HCT116 (cell line): ENCODE measurements at regions not wholly inside any gene's neighbourhood (a gene's known extent, or its start where the extent isn't known, plus 50 kb on each side); places are given as distances from the start of the nearest gene placed in this dataset.
"Not testable (repeated sequence)": the region's sequence is repeated elsewhere in the genome, so short reads cannot be mapped to it uniquely, and the experiment has no call there.

Source experiments
- ATAC-seq: fragments of 200-7000 bp; cut with Tn5 transposase; 2 replicates; pipeline ENCODE4 v1.9.1; 2020; ENCODE audit warnings: mild to moderate bottlenecking, moderate library complexity
- BruUV-seq: library from RNA; stranded (reverse); fragments of 400-500 nt; replicated peaks from 2 replicates; lab custom pipeline; 2021; lab: Mats Ljungman, UMichigan
- CTCF ChIA-PET: fragments of 300-600 bp; sonication (Branson Sonifier 250); formaldehyde crosslinking; loops from one replicate; lab custom pipeline; 2021; ENCODE audit warnings: antibody characterized with exemption; lab: Charles Lee
- POLR2A ChIA-PET: fragments of 300-600, 350-600 bp; sonication (Branson Sonifier 250); formaldehyde crosslinking; loops from one replicate; lab custom pipeline; 2021; ENCODE audit warnings: antibody characterized with exemption; lab: Charles Lee
- RAD21 ChIA-PET, 2 experiments: fragments of 300-600 bp; sonication (Branson Sonifier 250); formaldehyde crosslinking; loops; one replicate each; lab custom pipeline; 2023; ENCODE audit warnings: low total read pairs in 2 of 2; ENCODE audit not compliant: uncharacterized antibody in 2 of 2, unreplicated experiment in 2 of 2, low non-redundant PET in 1 of 2; lab: Charles Lee
- DNase-seq: peaks from one replicate; pipeline ENCODE4 v3.0.0-alpha.2; 2010; ENCODE audit warnings: low read depth, low spot score
- H2AFZ ChIP-seq: fragments of 200-600 bp; shearing (Covaris generic), sonication (generic); 2 replicates; pipeline ENCODE4 v1.6.1; 2017; ENCODE audit warnings: low read depth, mixed run types, mixed read lengths, antibody characterized with exemption, low read length; ENCODE audit not compliant: poor library complexity, severe bottlenecking
- H3K27ac ChIP-seq: 2 replicates; pipeline ENCODE4 v1.5.1; 2012; ENCODE audit warnings: low read depth, low read length
- H3K27me3 ChIP-seq: fragments of 200-600 bp; sonication (generic); 2 replicates; pipeline ENCODE4 v1.6.1; 2016; ENCODE audit warnings: mixed run types, low read length, mixed read lengths; ENCODE audit not compliant: insufficient read depth
- H3K36me3 ChIP-seq, 2 experiments: fragments of 200-500 bp in 1 of 2; fragments of 200-600 bp in 1 of 2; sonication (Bioruptor generic) in 1 of 2; sonication (generic) in 1 of 2; 2 replicates each; pipeline versions ENCODE4 v1.5.1 to v1.6.1; 2014 to 2016; ENCODE audit warnings: low read length in 2 of 2, inconsistent platforms in 1 of 2, mixed read lengths in 1 of 2, mixed run types in 1 of 2; ENCODE audit not compliant: insufficient read depth in 2 of 2, control insufficient read depth in 1 of 2
- H3K4me1 ChIP-seq, 2 experiments: fragments of 200-600 bp in 1 of 2; sonication (generic) in 1 of 2; 2 replicates each; pipeline versions ENCODE4 v1.5.1 to v1.6.1; 2012 to 2017; ENCODE audit warnings: low read length in 2 of 2, inconsistent platforms in 1 of 2, mild to moderate bottlenecking in 1 of 2, mixed read lengths in 1 of 2, mixed run types in 1 of 2, moderate library complexity in 1 of 2; ENCODE audit not compliant: insufficient read depth in 2 of 2, control insufficient read depth in 1 of 2
- H3K4me2 ChIP-seq: fragments of 200-600 bp; sonication (generic); 2 replicates; pipeline ENCODE4 v1.6.1; 2017; ENCODE audit warnings: mixed run types, low read length, mixed read lengths
- H3K4me3 ChIP-seq, 2 experiments: fragments of 200-600 bp in 1 of 2; sonication (generic) in 1 of 2; replicated peaks in 1 of 2; 2 replicates each; pipeline ENCODE4 v1.5.1; 2011 to 2016; ENCODE audit warnings: low read length in 2 of 2, control low read depth in 1 of 2, low read depth in 1 of 2, mild to moderate bottlenecking in 1 of 2, mixed read lengths in 1 of 2, mixed run types in 1 of 2
- H3K79me2 ChIP-seq: fragments of 200-600 bp; sonication (generic); 2 replicates; pipeline ENCODE4 v1.6.1; 2017; ENCODE audit warnings: mild to moderate bottlenecking, mixed run types, low read length, moderate library complexity, mixed read lengths; ENCODE audit not compliant: insufficient read depth
- H3K9ac ChIP-seq: fragments of 200-600 bp; sonication (generic); 2 replicates; pipeline ENCODE4 v1.6.1; 2016; ENCODE audit warnings: low read length, mixed read lengths
- H3K9me2 ChIP-seq: fragments of 200-600 bp; sonication (generic), shearing (Covaris generic); 2 replicates; pipeline ENCODE4 v1.6.1; 2017; ENCODE audit warnings: mixed run types, mild to moderate bottlenecking, moderate library complexity; ENCODE audit not compliant: insufficient read depth
- H3K9me3 ChIP-seq, 2 experiments: fragments of 200-500 bp in 1 of 2; fragments of 200-600 bp in 1 of 2; sonication (Bioruptor generic) in 1 of 2; sonication (generic) in 1 of 2; 2 replicates each; pipeline ENCODE4 v1.6.1; 2014 to 2017; ENCODE audit warnings: low read length in 2 of 2, mixed read lengths in 2 of 2, inconsistent platforms in 1 of 2, low read depth in 1 of 2, mild to moderate bottlenecking in 1 of 2, mixed run types in 1 of 2, moderate library complexity in 1 of 2; ENCODE audit not compliant: control insufficient read depth in 1 of 2, insufficient read depth in 1 of 2
- H4K20me1 ChIP-seq: fragments of 200-600 bp; sonication (generic), shearing (Covaris generic); 2 replicates; pipeline ENCODE4 v1.6.1; 2017; ENCODE audit warnings: mixed run types, mild to moderate bottlenecking, moderate library complexity; ENCODE audit not compliant: insufficient read depth
- CTCF ChIP-seq, 3 experiments: fragments of 200-600 bp in 1 of 3; sonication (generic) in 1 of 3; IDR thresholded peaks in 2 of 3; conservative IDR thresholded peaks in 1 of 3; 2 replicates each; pipeline ENCODE4 v1.5.1; 2012 to 2017; ENCODE audit warnings: low read depth in 2 of 3, low read length in 2 of 3, antibody characterized with exemption in 1 of 3, borderline replicate concordance in 1 of 3, control low read depth in 1 of 3, mild to moderate bottlenecking in 1 of 3, mixed read lengths in 1 of 3, mixed run types in 1 of 3, moderate library complexity in 1 of 3; ENCODE audit not compliant: insufficient read depth in 1 of 3
- EGR1 ChIP-seq: IDR thresholded peaks from 2 replicates; pipeline ENCODE4 v1.6.1; 2012; ENCODE audit warnings: low read depth
- FOSL1 ChIP-seq: IDR thresholded peaks from 2 replicates; pipeline ENCODE4 v1.6.1; 2012; ENCODE audit warnings: low read depth
- JUND ChIP-seq: IDR thresholded peaks from 2 replicates; pipeline ENCODE4 v1.6.1; 2012
- MAX ChIP-seq: IDR thresholded peaks from 2 replicates; pipeline ENCODE4 v1.6.1; 2012
- POLR2A ChIP-seq: IDR thresholded peaks from 2 replicates; pipeline ENCODE4 v1.7.0; 2011; ENCODE audit warnings: borderline replicate concordance; ENCODE audit not compliant: insufficient read depth, insufficient read length; ENCODE audit errors: extremely low read depth
- POLR2AphosphoS5 ChIP-seq: IDR thresholded peaks from 2 replicates; pipeline ENCODE4 v1.6.1; 2011; ENCODE audit warnings: mild to moderate bottlenecking, low read depth, low read length, moderate library complexity
- SP1 ChIP-seq: IDR thresholded peaks from 2 replicates; pipeline ENCODE4 v1.6.1; 2012; ENCODE audit warnings: low read depth
- SRF ChIP-seq: IDR thresholded peaks from 2 replicates; pipeline ENCODE4 v1.6.1; 2012; ENCODE audit warnings: low read depth
- TCF7L2 ChIP-seq: IDR thresholded peaks from 2 replicates; pipeline ENCODE4 v1.7.0; 2011; ENCODE audit warnings: borderline replicate concordance, inconsistent platforms; ENCODE audit not compliant: insufficient read depth, insufficient read length; ENCODE audit errors: extremely low read depth
- YY1 ChIP-seq: IDR thresholded peaks from 2 replicates; pipeline ENCODE4 v1.6.1; 2011; ENCODE audit warnings: low read length, low read depth, moderate library complexity, mild to moderate bottlenecking; ENCODE audit not compliant: insufficient replicate concordance; ENCODE audit errors: extremely low read depth
- ZFX ChIP-seq: fragments of 450-650 bp; IDR thresholded peaks from 2 replicates; pipeline ENCODE4 v1.6.1; 2017
- ZNF274 ChIP-seq: fragments of 200-500 bp; sonication (Bioruptor generic); IDR thresholded peaks from 2 replicates; pipeline ENCODE4 v1.6.1; 2014; ENCODE audit warnings: mild to moderate bottlenecking, low read depth, low read length, inconsistent platforms
- intact Hi-C: fragments of 100-400 bp; cut with micrococcal nuclease; formaldehyde crosslinking; loops from 2 replicates; pipeline ENCODE4 v1.10.0; 2022
- TF ChIP-seq, protein P1 (sequence below): IDR thresholded peaks from 2 replicates; pipeline ENCODE4 v1.6.1; 2012
- TF ChIP-seq, protein P2 (sequence below): IDR thresholded peaks from 2 replicates; pipeline ENCODE4 v1.6.1; 2011; ENCODE audit warnings: mild to moderate bottlenecking, low read length, moderate library complexity; ENCODE audit not compliant: insufficient replicate concordance; ENCODE audit errors: extremely low read depth

DNA sequence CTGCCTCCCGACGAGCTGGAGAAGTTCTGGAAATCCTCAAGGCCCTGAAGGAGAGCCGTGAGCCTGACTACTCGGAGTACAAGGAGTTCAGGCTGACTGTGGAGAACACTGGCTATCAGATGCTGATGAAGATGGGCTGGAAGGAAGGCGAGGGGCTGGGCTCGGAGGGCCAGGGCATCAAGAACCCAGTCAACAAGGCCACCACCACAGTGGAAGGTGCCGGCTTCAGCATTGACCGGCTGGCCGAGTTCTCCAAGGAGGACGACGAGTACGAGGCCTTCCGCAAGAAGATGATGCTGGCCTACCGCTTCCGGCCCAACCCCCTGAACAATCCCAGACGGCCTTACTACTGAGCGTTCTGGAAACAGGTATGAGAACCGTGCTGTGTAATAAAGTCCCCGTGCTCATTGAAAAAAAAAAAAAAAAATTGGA is 366.1 kb upstream of the ATXN7L3B start:
- ChIA-PET CTCF (no interaction called here), POLR2A (no interaction called here), RAD21 (no interaction called here)
- H3K9me2 ChIP-seq: no peaks in the 10 kb centered on the region; the same call in 1 of the 2 replicates
- no peak overlapping the region for H3K4me2 ChIP-seq
- H3K4me1 ChIP-seq: no peaks in the 10 kb centered on the region
- no peak overlapping the region for H3K27ac ChIP-seq
- H4K20me1 ChIP-seq: no peaks in the 10 kb centered on the region
- H3K27me3 ChIP-seq: no peaks in the 10 kb centered on the region
- H3K9me3 ChIP-seq: no peaks in the 10 kb centered on the region; a peak in 1 of 4 replicates
- no peak overlapping the region for H3K9ac ChIP-seq
- H2AFZ ChIP-seq: no peak overlapping the region
- no peaks in the 10 kb centered on the region for H3K79me2 ChIP-seq
- TF ChIP-seq JUND (no peak), POLR2A (no peak), POLR2AphosphoS5 (no peak), EGR1 (no peak), FOSL1 (no peak), YY1 (no peak), CTCF (IDR thresholded peaks at IDR 0.05 in 2 of 3, conservative IDR thresholded peaks at IDR 0.05 in 1 of 3; ENCODE audit: borderline replicate concordance in 1 of 3, insufficient read depth in 1 of 3, low read depth in 2 of 3, low read length in 2 of 3) (no peak), SP1 (no peak), ZNF274 (no peak), SRF (no peak), MAX (no peak), TCF7L2 (no peak), ZFX (no peak)
- TF ChIP-seq, protein P1, sequence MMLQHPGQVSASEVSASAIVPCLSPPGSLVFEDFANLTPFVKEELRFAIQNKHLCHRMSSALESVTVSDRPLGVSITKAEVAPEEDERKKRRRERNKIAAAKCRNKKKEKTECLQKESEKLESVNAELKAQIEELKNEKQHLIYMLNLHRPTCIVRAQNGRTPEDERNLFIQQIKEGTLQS: no peak
- TF ChIP-seq, protein P2, sequence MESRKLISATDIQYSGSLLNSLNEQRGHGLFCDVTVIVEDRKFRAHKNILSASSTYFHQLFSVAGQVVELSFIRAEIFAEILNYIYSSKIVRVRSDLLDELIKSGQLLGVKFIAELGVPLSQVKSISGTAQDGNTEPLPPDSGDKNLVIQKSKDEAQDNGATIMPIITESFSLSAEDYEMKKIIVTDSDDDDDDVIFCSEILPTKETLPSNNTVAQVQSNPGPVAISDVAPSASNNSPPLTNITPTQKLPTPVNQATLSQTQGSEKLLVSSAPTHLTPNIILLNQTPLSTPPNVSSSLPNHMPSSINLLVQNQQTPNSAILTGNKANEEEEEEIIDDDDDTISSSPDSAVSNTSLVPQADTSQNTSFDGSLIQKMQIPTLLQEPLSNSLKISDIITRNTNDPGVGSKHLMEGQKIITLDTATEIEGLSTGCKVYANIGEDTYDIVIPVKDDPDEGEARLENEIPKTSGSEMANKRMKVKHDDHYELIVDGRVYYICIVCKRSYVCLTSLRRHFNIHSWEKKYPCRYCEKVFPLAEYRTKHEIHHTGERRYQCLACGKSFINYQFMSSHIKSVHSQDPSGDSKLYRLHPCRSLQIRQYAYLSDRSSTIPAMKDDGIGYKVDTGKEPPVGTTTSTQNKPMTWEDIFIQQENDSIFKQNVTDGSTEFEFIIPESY: no peak
- no peak for ATAC-seq
- DNase-seq: no peak
- intact Hi-C loops: no loop called here
- no peaks in the 10 kb centered on the region for H3K36me3 ChIP-seq
- no peak overlapping the region for H3K4me3 ChIP-seq
- no TSS peak for BruUV-seq

GRCh38 chr12:74174961-74175360 is 362.7 kb upstream of the ATXN7L3B start:
- H3K27me3 ChIP-seq, DNase-seq, H3K9me2 ChIP-seq, intact Hi-C loops, BruUV-seq, RAD21 ChIA-PET, H3K4me3 ChIP-seq, CTCF ChIA-PET, H3K79me2 ChIP-seq, H3K9ac ChIP-seq, H3K4me2 ChIP-seq, ATAC-seq, H3K9me3 ChIP-seq, H3K36me3 ChIP-seq, H3K4me1 ChIP-seq, H4K20me1 ChIP-seq, POLR2A ChIA-PET, H2AFZ ChIP-seq, H3K27ac ChIP-seq: not testable (repeated sequence)
